Cardiac fibroblast (primary cell): ENCODE measurements at regions not wholly inside any gene's neighbourhood (a gene's known extent, or its start where the extent isn't known, plus 50 kb on each side); places are given as distances from the start of the nearest gene placed in this dataset.

ENCODE experiments used
- DNase-seq, 2 donors: peaks; one replicate each; pipeline versions ENCODE4 v3.0.0 to v3.0.0-alpha.2; 2010; ENCODE audit warnings: low read depth in 2 of 2
- H3K4me3 ChIP-seq, 2 donors: replicated peaks in 1 of 2; 1 replicate in 1 of 2; 2 replicates in 1 of 2; pipeline ENCODE4 v1.5.1; 2011; ENCODE audit warnings: low read depth in 2 of 2, low read length in 2 of 2, mild to moderate bottlenecking in 2 of 2, moderate library complexity in 1 of 2
- CTCF ChIP-seq: IDR thresholded peaks from one replicate; pipeline ENCODE4 v1.5.1; 2011; ENCODE audit warnings: low read depth, mild to moderate bottlenecking, low read length, inconsistent platforms

DNA sequence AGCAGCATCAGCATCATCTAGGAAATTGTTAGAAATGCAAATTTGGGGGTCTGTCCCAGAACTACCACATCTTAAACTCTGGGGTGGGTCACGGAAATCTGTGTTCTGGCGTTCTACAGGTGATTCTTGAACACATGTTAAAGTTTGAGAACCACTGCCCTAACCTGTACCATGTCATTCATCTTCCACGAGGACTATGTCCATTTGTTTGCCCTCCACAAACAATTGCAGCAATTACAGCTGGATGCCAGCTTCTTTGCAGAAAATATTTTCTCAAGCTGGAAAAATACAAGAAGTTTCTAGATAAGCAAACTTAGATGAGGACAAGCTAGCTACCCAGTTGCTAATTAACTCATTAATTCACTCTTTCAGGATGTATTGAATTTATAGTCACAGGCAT lies 54.1 kb downstream of the MAFB start:
- DNase-seq, result no peak
- TF ChIP-seq CTCF, result no peak
- no peak overlapping the region for H3K4me3 ChIP-seq

DNA sequence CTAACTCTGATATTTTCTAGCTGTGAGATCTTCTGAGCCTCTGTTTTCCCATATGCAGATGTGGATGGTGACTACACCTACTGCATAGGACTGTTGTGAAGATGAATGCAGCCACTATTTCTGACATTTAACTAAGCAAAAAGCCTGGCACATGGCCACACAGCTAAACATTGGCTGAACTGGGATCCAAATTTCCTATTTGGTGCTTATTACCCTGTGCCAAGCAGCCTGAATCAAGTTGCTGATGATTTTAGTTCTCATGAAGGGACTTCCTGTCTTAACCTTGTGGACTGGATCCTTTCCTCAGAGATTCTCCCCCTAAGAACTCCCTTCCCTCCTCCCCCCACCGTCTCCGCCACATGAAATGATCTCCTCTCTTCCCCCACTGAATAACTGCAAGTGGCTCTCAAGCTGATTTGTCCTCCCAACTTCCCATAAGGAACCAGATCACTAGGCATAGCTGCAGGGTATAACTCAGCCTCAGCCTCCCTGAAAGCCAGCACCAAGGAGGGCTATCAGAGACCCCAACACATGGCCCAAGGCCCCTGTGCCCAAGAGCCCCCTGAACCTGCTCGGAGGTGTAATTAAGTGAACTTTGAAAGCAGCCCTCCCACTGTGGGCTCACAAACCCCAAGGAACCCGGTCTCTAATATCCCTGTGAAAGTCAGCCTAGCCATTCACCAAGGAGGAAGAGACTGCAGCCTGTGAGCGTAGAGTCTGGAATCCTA lies 55.7 kb downstream of the MAFB start:
- no peak overlapping the region for H3K4me3 ChIP-seq
- no peak for TF ChIP-seq CTCF
- no peak for DNase-seq

DNA sequence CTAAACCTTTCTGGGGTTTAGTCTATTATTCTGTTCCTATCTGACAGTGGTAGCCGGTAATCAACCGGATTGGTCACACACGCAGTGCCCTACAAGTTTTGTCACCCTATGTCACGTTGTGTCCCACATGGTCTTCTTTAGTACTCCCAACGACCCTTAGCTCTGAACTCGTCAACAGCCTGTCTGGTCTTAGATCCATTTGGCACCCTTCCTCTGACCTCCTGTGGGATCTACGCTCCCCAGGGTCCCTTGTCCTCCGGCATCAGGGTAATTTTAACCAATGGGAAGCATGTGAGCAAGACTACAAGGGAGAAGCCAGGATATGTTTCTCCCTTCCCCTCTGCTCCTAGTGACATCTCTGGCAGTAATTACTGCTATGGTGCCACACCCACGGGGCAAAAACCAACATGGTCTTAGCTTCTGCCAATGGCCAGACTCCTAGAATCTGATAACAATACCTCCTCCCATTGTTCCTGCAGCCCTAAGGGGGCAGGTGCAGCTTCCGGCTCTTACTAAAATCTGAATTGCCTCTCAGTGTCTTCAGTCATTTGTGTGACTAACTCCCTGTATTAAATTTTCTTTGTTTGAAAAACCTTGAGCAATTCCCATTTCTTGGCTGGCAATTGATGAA lies 56.6 kb downstream of the MAFB start:
- no peak for DNase-seq
- no peak overlapping the region for H3K4me3 ChIP-seq
- no peak for TF ChIP-seq CTCF

- DNase-seq, result no peak
Measured at GRCh38 chr20:40631119-40631631, 57.9 kb downstream of the MAFB start.

GRCh38 chr20:40630713-40631112 lies 58.3 kb downstream of the MAFB start:
- no peak for DNase-seq
- TF ChIP-seq CTCF, result no peak
- H3K4me3 ChIP-seq, result no peak overlapping the region

More at GRCh38 chr20:40631119-40631631, 57.9 kb downstream of the MAFB start:
- no peak for TF ChIP-seq CTCF
- H3K4me3 ChIP-seq, result no peak overlapping the region

GRCh38 chr20:40630099-40630498 lies 58.9 kb downstream of the MAFB start:
- no peak for DNase-seq
- H3K4me3 ChIP-seq, result no peak overlapping the region
- no peak for TF ChIP-seq CTCF
